LHCN-M2 (cell line): ENCODE measurements at regions not wholly inside any gene's neighbourhood (a gene's known extent, or its start where the extent isn't known, plus 50 kb on each side); places are given as distances from the start of the nearest gene placed in this dataset.
"Not testable (repeated sequence)": the region's sequence is repeated elsewhere in the genome, so short reads cannot be mapped to it uniquely, and the experiment has no call there.

Experiments
- DNase-seq: peaks from one replicate; pipeline ENCODE4 v3.0.0-alpha.2; 2012; ENCODE audit warnings: low read depth

DNA sequence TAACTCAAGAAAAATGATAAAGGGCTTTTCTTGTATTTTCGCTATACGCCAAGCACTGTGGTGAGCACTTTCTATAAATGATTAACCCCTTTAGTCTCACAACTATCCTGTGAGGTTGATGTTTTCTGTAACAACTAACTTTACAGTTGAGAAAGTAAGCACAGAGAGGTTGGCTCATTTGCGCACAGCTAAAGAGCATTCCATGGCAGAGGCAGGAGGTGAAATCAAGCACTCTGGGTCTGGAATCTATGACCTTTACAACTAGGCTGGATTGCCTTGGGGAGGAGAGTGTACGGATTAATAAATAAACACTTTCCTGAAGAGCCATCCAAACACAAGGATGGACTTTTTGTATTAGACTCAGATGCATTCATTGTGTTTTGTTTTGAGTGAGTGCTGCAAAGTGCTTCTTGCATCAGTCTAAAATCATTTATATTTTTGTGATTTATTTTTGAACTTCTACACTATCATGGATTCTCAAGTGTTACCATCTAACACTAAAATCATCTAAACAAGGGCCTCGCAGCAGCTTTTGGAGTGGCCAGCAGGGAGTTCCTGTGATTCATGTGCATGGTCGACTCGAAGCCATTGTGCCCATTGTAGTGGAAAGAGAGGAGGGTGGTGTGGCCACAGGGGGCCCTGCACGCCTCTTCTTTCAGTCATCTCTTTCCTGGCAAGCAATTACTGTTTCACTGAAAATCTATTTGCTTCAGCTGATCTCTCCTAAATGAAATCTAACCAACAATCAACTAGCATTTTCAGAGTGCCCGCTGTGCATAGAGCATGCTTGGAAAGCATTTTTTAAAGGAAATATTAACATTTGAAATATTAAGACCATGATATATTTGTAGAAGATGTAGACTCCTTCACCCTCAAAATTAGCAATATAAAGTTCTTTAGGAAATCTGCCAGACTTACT, 633.4 kb upstream of the COBL start:
- no peak for DNase-seq

DNA sequence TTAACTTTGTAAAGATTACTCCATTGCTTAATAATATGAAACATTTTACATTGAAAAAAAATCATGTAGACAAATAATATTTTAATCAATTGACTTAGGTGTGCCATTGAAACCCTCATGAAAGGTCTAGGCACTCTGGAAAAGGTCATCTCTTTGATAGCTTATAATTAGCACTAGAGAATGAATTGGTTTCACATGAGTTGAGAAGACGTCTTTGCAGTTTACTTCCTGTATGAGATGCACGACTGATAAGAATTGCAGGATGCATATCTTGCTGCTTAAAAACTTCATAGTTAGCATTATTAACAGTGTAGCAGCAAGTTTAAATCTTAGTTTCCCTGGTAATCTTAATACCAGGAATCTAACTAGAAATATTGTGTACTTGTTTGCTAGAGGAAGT, 614.2 kb upstream of the COBL start:
- no peak for DNase-seq

DNA sequence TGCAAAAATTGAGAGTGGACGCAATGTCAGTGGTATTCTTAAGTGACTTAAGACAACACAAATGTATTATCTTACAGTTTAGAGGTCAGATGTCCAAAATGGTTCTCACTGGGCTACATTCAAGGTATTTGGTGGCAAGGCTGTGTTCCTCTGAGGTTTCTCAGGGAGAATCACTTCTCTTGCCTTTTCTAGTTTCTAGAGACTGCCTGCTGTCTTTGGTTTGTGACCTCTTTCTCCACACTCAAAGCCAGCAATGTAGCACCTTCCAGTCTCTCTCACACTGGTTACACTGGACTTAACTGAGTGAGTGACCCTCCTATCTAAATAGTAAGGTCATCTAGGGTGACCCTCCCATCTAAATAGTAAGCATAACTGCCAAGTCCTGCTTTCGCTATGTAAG, 613.2 kb upstream of the COBL start:
- DNase-seq, result no peak

DNA sequence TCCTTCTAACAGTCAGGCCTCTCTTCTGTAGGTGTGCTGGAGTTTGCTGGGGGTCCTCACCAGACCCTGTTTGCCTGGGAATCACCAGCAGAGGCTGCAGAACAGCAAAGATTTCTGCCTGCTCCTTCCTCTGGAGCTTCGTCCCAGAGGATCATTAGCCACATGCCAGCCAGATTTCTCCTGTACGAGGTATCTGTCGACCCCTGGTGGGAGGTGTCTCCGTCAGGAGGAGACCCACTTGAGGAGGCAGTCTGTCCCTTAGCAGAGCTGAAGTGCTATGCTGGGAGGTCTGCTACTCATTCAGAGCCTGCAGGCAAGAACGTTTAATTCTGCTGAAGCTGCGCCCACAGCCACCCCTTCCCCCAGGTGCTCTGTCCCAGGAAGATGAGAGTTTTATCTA, 611.1 kb upstream of the COBL start:
- no peak for DNase-seq

DNA sequence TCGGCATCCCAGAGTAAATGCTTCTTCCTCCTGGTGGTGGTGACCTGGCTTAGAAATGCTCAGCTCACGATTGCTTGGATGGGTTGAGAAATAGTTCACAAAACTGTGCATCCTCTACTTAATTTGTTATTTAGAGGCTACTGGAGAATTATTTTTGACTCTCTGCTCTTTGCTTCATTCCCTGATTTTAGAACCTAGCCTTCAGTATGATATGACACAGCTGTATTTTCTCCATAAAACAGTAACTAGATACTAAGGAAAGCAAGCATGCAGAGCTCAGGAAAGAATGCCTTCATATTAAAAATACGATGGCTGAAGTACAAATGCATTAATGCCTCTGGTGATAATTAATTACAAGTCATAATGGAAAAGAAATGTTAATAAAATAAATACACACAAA, 602.0 kb upstream of the COBL start:
- DNase-seq, result no peak

DNA sequence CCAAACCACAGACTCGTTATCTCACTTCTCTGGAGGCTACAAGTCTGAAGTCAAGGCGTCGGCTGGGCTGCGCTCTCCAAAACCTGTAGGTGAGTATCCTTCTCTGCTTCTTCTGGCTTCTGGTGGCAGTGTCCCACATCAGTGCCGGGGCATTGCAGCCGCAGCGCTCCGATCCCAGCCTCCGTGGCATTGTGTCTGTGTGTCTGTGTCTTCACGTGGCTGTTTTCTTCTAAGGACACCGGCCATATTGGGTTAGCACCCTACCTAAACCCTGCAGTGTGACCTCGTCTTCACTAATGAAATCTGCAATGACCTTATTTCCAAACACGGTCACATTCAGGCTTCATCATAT, 584.9 kb upstream of the COBL start:
- DNase-seq, result no peak

DNA sequence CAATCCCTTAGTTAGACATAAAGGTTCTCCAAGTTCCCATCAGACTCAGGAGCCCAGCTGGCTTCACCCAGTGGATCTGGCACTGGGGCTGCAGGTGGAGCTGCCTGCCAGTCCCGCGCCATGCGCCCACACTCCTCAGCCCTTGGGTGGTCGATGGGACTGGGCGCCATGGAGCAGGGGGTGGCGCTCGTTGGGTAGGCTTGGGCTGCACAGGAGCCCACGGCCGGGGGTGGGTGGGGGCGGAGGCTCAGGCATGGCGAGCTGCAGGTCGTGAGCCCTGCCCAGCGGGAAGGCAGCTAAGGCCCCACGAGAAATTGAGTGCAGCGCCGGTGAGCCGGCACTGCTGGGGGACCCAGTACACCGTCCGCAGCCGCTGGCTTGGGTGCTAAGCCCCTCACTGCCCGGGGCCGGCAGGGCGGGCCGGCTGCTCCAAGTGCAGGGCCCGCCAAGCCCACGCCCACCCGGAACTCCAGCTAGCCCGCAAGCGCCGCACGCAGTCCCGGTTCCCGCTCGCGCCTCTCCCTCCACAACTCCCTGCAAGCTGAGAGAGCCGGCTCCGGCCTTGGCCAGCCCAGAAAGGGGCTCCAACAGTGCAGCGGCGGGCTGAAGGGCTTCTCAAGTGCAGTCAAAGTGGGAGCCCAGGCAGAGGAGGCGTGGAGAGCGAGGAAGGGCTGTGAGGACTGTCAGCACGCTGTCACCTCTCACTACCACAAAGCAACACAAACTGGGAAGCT, 584.3 kb upstream of the COBL start:
- not testable (repeated sequence) for DNase-seq

DNA sequence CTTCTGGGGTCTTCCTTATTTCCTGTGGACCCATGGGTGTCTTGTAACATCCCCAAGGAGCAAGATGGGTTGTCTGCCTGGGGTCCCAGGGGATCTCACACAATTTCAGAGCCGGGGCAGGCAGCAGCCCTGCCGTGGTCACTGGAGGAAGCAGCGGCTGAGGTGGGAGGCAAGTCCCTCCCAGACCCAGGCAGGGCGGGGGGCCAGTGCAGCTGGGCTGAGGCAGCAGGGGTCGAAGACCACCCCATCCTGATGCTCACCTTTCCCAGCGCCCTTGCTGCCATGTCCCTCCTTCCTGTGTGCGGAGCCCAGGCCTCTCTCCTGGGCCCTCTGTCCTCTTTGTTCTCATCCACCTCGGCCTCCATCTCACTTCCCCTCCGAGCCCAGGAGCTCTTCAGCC, 583.0 kb upstream of the COBL start:
- no peak for DNase-seq

DNA sequence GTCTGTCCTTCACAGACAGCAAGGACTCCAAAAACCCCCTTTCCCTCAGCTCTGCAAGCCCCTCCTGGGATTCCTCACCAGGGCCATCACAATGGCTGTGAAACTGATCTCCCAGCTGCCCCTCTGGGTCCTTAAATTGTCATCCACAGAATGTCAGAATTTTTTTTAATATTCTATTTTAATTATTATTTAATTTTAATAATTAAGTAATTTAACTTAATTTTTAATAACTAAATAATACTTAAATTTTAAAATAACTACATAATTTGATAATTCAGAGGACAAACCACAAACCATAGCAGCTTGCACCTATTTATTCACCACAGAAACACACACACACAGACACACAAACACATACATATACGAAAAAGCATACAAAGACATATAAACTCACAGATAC, 565.8 kb upstream of the COBL start:
- DNase-seq, result no peak

DNA sequence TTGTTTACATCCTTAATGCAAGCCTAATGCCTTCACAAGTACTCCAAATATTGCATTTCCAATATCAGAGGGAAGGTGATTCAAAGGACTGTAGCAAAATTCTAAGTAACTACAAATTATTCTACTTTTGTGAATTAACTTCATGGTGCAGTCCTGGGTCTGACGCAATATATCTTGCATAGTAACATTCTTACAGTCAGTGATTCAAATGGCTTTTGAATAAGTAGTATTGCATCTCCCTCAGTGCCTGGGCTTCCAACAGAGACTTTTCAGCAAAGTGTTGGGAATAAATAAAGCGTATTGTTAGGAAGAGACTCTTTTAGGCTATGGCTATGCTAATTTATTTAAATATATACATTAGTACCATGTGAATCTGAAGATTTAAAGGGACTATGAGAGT, 564.7 kb upstream of the COBL start:
- DNase-seq, result no peak

DNA sequence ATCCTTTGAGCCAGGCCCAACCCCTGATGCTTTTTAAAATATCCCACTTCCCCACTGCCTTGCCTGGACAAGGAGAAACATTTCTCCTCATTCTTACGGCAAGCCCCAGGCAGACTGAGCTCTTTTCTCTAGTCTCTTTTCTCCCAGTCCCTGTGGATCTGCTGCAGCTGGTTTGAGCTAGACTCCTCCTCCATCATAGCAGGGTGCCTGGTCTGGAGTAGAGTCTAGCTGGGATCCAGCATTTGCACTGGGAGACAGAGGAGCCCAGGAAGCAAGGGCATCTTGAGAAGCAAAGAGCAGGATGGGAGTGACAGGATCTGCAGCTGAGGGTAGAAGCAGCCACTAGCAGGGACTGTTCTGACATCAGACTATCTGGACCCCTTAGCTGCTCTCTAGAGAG, 562.3 kb upstream of the COBL start:
- no peak for DNase-seq

DNA sequence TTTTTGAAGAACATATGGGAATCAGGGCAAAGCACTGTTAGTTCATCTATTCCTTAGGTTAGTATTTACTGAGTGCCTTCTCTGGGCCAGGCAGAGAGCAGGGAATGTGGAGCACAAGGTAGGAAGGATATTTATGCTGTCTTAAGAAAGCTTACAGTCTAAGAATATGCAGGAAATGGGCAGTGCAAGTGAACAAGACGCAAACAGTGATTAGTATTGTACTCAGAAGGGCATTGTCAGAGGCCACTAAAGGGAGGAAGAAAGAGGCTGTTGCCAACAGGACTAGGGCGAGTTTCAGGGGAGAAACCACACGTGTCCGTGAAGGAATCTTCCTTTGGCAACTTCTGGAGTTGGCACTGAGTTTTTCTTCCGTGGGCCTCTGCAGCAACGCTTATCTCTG, 552.8 kb upstream of the COBL start:
- DNase-seq, result no peak

DNA sequence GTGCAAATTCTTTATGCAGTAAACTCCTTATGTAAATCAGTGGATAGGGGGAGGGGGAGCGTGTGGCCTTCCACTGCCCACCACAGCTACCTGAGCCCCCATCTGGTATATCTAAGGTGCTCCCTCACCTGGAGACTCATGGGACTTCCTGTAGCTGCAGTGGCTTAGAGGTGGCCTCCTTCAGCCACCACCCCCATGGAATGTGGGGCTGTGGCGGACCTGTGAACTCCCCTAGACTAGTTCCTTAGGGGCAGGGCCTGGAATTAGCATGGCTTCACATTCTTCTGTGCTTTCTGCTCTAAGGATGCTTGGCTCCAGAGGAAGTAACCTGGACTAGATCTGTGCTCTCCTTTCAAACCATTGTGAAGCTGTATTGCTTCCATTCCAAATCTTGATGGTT, 550.5 kb upstream of the COBL start:
- no peak for DNase-seq

DNA sequence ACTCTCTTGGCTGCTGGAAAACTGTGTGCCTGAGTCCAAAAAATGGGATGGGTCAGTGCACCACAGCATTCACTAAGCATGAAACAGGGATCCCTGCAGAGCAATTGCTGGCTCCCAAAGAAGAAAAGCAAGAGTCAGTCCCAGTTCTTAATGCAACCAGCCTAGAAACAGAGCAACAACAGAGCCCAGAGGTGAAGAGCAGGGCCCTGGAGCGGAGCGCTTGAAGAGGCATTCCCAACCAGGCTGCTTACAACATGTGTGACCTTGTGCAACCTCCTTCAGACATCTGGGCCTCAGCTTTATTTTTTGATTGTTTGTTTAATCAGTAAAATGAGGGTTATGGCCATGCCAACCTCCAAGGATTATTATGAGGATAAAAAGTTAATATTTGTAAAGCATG, 543.7 kb upstream of the COBL start:
- DNase-seq, result no peak

DNA sequence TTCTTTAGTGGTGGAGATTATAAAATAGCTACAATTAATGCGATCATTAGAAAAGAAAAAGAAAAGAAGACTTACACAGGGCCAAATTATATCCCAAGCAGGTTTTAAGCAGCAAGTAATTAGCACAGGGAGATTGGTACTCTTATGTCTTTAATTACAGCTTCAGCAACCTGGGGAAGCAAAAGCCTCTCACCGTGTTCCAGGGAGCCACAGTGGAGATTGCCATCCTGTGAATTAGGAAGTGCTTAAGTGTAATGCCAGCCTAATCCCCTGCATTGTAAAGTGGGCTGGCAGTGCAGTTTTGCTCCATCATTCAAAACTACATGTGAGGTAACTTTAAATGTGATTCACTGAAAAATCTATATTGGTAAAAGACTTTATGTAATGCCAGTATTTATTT, 533.5 kb upstream of the COBL start:
- no peak for DNase-seq

DNA sequence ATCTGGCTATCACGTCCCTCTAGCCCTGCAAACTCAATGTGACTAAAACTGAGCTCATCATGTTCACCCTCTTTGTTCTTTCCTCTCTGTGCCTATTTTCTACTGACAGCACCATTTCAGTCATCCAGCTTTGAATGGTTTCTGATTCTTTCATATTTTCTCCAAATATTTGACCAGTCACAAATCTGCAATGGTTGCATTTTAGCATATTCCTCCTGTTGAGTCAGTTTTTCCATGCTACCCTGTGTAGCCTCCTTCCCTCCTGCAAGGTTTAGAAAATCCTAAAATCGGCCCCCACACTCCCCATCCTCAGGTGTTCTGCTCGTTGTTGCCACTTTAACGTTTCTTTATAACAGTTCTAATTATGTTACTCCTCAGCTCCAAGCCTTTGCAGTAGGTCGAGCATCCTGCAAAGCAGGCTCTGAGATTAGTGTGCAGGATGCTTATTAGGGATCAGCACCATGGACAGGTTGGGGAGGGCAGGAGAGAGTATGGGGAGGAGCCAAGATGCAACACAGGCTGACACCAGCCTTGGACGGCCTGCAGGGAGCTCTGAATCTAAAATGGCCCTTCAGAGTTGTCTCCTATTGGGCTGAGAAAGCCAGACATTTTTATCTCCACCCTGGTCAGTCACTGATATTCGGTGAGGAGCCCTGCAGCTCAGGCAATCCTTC, 531.0 kb upstream of the COBL start:
- DNase-seq, result no peak

DNA sequence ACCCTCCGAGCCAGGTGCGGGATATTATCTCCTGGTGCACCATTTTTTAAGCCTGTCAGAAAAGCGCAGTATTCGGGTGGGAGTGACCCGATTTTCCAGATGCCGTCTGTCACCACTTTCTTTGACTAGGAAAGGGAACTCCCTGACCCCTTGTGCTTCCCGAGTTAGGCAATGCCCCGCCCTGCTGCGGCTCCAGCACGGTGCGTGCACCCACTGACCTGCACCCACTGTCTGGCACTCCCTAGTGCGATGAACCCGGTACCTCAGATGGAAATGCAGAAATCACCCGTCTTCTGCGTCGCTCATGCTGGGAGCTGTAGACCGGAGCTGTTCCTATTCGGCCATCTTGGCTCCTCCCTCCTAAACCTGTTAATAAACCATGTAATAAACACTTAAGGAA, 522.5 kb upstream of the COBL start:
- DNase-seq, result not testable (repeated sequence)

DNA sequence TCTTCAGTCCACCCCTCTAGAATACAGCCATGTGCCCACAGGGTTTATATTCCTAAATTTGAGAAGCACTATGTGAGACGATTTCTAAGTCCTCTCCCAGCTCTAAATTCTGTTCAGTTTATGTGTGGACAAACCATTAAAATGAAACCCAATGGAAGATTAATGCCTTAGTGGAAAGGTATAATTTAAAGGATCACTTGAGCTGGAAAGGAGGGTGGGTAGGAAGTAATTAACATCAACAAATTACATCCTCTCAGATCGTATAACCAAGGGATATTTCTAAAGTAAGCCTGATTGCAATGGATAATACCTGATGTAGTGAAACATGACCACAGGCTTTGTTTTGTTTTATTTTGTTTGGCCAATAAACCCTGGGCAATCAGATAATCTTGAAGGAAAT, 511.0 kb upstream of the COBL start:
- no peak for DNase-seq

DNA sequence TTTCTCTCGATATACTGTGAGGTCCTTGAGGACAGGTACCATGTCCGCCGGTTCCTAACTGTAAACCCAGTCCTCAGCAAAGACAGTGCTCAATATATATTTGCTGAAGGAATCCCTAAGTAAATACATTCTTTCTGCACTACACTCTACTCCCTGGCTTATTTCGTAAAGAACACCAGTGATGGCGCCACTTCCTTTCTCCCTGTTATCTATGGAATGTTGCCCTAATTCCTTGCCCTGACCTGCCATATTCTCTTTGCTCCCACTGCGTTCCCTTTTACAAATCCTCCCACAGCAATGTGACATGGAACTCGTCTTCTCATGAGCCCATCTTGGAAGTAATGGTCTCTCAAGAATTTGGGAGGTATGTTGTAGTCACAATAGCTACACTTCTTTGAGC, 507.4 kb upstream of the COBL start:
- DNase-seq, result no peak

DNA sequence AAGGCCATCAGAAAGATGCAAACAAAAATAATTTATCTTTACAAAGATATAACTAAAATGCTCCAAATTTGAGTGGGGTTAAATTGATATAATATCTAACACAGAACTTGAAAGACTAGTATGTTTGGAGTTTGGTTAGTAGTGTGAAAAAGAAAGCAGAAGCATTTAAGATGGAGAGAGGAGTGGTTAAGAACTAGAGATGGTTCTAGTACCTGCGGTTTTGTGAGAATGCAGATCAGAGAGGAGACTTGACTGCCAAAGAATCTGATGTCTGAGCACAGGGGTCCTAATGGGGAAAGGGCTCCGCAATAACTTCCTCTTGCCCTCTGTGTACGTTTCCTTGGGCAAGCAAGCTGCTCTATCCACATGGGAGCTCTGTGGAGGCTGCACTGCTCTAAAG, 506.8 kb upstream of the COBL start:
- DNase-seq, result no peak

DNA sequence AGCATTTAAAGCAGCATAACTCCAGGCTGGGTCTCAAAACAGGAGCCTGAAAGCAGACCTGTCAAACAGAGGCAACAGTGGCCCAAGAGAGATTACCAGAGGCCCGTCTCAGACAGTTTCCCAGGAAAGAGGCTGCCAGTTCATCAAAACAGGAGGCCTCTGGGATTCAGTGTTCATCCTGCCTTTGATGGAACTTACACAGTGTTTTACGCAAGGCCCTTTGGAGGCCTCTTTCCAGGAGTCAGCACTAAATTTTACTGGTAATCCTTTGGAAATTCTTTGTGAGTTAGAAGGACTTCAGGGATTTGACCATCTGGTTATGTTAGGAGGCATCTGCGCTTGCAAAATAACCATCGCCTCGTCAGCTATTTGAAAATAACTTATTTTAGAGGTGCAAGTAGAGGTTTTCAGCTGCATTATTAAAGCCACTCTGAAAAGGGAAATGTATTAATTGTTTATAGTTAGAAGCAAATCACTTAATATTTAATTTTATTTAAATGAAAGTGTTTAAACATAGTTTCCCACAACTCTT, 501.2 kb upstream of the COBL start:
- no peak for DNase-seq

DNA sequence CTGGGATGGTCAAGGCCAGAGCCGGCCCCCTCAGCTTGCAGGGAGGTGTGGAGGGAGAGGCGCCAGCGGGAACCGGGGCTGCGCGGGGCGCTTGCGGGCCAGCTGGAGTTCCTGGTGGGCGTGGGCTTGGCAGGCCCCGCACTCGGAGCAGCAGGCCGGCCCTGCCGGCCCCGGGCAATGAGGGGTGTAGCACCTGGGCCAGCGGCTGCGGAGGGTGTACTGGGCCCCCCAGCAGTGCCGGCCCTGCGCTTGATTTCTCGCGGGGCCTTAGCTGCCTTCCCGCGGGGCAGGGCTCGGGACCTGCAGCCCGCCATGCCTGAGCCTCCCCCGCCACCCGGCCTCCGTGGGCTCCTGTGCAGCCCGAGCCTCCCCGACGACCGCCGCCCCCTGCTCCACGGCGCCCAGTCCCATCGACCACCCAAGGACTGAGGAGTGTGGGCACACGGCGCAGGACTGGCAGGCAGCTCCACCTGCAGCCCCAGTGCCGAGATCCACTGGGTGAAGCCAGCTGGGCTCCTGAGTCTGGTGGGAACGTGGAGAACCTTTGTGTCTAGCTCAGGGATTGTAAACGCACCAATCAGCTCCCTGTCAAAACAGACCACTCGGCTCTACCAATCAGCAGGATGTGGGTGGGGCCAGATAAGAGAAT, 489.3 kb upstream of the COBL start:
- DNase-seq, result not testable (repeated sequence)
